PC-3 (cell line): ENCODE measurements at regions not wholly inside any gene's neighbourhood (a gene's known extent, or its start where the extent isn't known, plus 50 kb on each side); places are given as distances from the start of the nearest gene placed in this dataset.

Source experiments
- EZH2 ChIP-seq: fragments of 300-600 bp; sonication (generic); IDR thresholded peaks from one replicate; pipeline ENCODE4 v1.6.1; 2017; ENCODE audit warnings: antibody characterized with exemption, mild to moderate bottlenecking, low read length; ENCODE audit not compliant: unreplicated experiment
- EZH2phosphoT487 ChIP-seq: fragments of 300-600 bp; sonication (generic); IDR thresholded peaks from 2 replicates; pipeline ENCODE4 v1.6.1; 2018; ENCODE audit warnings: mild to moderate bottlenecking, antibody characterized with exemption, low read length, borderline replicate concordance
- TF ChIP-seq, protein P1 (sequence below): fragments of 300-600 bp; sonication (generic); conservative IDR thresholded peaks from 2 replicates; pipeline ENCODE4 v1.5.1; 2017; ENCODE audit warnings: antibody characterized with exemption, low read depth, mild to moderate bottlenecking, low read length

DNA sequence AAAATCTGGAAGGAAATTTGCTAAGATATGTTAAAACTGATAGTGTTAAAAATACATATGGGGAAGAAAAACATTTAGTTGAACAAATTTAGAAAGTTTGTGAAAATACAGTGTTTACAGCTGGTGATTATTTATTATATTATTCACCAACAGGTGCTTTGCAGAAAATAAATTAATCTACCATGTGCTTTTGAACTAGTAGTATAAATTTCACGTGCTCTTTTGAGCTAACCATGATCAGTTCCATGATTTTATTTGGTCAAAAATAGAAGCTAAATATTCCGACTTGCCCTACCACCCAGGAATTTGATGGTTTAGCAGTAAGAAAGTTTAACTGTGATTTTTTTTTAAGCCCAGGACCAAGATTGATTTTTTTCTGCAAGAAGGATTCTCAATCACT, 113.3 kb downstream of the SPRY2 start:
- TF ChIP-seq, protein P1, sequence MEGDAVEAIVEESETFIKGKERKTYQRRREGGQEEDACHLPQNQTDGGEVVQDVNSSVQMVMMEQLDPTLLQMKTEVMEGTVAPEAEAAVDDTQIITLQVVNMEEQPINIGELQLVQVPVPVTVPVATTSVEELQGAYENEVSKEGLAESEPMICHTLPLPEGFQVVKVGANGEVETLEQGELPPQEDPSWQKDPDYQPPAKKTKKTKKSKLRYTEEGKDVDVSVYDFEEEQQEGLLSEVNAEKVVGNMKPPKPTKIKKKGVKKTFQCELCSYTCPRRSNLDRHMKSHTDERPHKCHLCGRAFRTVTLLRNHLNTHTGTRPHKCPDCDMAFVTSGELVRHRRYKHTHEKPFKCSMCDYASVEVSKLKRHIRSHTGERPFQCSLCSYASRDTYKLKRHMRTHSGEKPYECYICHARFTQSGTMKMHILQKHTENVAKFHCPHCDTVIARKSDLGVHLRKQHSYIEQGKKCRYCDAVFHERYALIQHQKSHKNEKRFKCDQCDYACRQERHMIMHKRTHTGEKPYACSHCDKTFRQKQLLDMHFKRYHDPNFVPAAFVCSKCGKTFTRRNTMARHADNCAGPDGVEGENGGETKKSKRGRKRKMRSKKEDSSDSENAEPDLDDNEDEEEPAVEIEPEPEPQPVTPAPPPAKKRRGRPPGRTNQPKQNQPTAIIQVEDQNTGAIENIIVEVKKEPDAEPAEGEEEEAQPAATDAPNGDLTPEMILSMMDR, result no peak
- TF ChIP-seq EZH2 (no peak), EZH2phosphoT487 (no peak)
